Fibroblast of skin of left biceps (primary cell): ENCODE measurements at regions not wholly inside any gene's neighbourhood (a gene's known extent, or its start where the extent isn't known, plus 50 kb on each side); places are given as distances from the start of the nearest gene placed in this dataset.
A peak's percentile ranks its signal among the peaks of the same experiment; 100 is the strongest.

Experiments used
- DNase-seq, 2 experiments: peaks; one replicate each; pipeline ENCODE4 v3.0.0-alpha.2; 2013; ENCODE audit warnings: low read depth in 2 of 2

DNA sequence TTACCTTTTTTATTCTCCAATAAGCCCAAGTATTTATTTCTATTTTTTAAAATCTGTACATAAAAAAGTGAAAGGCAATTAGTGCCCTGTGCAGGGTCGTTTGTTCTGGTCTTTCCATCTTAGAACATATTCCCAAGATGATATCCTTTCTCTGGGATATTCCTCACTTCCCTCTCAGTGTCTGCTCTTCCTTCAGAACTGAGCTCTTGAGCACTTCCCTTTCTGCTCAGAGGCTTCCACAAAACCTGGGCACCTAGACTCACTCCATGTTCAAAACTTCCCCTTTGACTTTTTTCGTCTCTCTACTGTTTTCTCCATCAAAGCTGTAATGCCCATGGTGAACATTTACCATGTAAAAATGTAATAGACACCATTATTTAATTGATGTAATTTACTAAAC, 296.5 kb upstream of the TCF4 start:
- no peak for DNase-seq

- DNase-seq: no peak
Measured at GRCh38 chr18:55880617-55881016, 292.6 kb upstream of the TCF4 start.

- no peak for DNase-seq
Measured at GRCh38 chr18:55879331-55879730, 291.3 kb upstream of the TCF4 start.

- DNase-seq: no peak
Measured at GRCh38 chr18:55878224-55878623, 290.2 kb upstream of the TCF4 start.

GRCh38 chr18:55877321-55877720, 289.3 kb upstream of the TCF4 start:
- no peak for DNase-seq

- DNase-seq: no peak
Measured at GRCh38 chr18:55876254-55876653, 288.3 kb upstream of the TCF4 start.

DNA sequence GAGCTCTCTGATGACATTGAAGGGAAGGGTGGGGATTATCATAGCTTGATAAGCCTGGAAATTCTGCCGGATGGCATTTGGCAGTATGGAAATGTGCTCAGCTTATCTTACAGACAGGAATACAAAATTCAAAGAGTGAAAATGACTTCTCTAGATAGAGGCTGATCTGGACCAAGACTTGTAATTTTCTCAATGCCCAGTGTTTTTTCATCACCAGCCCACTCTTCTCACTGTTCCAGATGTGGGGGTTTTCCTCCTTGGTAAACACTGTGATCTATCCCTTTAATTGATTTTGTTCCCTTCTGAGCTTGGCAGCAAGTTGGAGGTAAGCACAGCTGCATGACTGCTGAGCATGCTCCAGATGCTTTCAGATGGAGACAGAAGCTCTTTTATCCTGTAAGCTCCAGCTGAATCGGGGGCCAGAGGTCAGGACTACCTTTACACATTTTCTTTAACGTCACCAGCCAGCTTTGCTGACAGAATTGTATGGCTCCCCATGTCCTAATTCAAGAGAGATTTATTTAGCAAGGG, 287.4 kb upstream of the TCF4 start:
- no peak for DNase-seq

- DNase-seq: peak in 1 of 2 experiments; percentile 27
Measured at GRCh38 chr18:55869556-55870501, 281.8 kb upstream of the TCF4 start.

- DNase-seq: peak in 1 of 2 experiments; percentile 32
Measured at GRCh38 chr18:55868909-55869308, 280.9 kb upstream of the TCF4 start.

GRCh38 chr18:55866886-55867285, 278.9 kb upstream of the TCF4 start:
- no peak for DNase-seq

DNA sequence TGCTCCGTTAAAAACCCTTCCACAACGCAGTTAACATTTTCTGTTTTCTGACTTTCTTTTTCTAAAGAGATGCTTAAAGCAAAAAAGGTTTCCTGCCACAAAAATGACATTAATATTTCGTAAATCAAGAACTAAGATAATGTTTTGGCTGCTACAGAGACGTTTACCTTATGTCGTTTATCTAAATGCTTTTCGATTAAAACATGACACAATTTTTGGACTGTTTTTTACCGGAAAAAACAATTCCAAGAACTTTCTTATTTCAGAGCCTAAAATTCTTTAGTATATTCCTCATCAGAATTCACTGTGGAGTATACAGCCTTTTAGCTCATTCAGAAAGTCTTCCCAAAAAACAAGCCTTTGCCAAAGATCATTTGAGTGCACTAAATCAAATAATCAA, 278.0 kb upstream of the TCF4 start:
- DNase-seq: no peak

DNA sequence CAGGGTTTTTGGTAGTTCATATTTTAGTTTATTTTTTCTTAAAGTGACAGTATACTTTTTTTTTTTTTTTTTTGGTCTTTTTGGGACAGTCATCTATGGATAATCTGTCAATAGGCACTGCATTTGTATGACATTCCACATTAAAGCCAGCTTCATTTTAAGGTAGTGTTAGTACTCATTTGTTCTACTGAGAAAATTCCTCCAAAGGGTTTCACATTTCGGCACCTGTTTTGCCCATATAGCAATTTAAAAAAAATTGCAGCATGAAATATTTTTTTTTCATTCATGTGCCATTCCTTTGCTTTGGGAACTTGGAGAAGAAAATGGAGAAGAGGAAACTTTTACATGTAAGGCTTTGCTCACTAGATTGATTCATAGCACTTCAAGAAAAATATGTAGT, 276.3 kb upstream of the TCF4 start:
- no peak for DNase-seq

DNA sequence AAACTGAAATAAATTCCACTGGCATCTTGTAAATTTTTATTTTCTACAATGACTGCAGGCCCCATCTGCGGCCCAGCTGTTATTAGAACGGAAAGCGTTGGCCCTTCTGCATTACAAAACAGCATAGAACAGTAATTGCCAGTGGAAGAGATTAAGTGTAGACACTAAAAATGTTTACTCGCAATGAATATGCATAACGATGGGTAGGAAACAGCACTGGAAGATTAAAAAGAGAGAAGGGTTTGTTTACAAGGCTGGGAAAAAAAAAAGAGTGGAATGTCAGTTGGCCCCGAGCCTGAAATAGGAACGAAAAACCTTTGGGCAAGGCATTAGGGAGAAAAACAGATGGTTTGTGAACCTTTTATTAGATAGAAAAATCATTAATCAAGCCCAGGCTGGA, 275.9 kb upstream of the TCF4 start:
- DNase-seq: peak in 1 of 2 experiments; percentile 56

DNA sequence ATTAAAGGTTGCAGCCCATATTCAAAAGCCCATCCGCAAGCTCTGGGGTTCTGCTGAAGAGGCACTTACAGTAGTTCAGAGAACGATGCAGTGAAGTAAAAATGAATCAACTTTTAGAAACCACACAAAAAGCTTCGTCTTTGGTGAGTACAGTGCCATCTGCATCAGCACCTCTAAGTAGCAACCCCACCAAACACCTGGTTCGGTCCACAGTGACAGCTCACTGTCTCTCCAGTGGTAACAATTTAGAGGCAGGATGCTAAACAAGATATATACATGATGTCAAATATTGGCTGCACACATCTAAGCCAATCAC, 275.4 kb upstream of the TCF4 start:
- DNase-seq: no peak

DNA sequence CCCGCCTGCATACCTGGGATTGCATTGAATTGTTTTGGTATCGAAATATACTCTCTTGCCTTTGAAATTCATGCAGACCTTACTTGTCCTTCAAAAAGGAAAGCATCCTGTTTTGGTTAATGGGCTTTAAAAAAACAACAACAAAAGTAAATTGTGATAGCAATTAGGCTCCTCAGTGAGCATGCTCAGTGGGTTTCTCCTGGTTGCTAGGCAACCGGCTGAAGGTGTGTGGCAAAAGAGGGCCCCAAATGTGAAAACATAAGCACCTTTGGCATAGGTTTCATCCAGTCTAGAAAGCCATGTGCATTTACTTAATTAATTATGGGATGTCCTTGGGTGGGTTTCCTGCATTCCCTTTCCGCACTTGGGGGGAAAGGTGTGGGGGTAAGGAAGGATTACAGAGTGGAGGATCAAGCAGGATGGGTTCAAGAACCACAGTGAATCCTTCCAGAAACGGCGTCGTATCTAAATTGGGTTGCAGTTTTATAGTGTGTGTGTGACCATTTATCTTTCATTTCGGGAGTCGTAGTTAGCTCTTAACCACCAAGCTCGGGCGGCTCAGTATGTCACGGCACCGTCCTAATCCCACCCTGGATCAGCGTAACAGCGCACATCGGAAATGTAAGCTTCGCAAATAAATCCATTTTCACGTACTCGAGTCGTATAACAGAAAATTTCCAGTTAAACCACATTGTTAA, 274.9 kb upstream of the TCF4 start:
- no peak for DNase-seq

GRCh38 chr18:55861266-55861665, 273.3 kb upstream of the TCF4 start:
- DNase-seq: peak in 1 of 2 experiments; percentile 36

DNA sequence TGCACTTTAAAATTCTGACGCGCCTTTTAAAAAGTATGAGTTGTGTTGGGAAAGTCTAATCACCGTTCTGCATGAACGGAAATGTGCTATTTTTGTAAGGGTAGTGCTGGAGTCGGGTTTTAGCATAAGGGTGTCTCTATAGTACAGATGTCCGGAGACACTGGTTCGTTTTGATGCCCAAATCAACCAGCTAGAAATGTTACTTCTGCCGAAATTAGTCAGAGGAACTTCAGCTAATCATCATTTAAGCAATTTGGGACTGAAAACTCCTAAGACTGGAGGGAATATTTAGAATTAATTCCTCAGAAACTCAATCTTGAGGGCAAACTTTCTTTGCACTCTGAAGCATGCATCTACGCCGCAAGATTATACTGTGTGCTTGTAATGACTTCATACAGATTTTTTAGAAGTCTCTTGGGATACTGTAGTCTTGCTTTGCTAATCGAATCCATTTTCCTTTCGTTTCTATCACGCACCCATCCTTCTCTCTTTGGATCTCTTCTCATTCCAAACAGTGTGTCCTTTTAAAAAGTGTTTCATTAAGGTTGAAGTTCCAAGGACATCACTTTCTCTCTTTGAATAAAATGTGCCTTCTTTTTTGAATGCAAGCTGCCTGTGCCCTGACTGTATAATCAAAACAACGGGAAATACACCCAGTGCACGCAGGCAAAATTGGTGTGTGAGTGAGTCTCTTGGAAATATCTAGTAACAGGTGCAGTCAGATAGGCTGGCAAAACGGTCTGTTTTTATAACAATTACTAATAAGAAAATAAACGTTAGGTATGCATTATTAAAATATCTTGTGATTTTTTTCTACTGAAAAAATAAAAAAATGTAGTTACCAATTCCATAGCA, 270.9 kb upstream of the TCF4 start:
- DNase-seq: peak in 1 of 2 experiments; percentile 51

GRCh38 chr18:55857956-55858355, 270.0 kb upstream of the TCF4 start:
- no peak for DNase-seq

GRCh38 chr18:55857409-55857808, 269.4 kb upstream of the TCF4 start:
- DNase-seq: no peak

- DNase-seq: peak in 1 of 2 experiments; percentile 28
Measured at GRCh38 chr18:55856679-55857078, 268.7 kb upstream of the TCF4 start.

GRCh38 chr18:55856229-55856628, 268.2 kb upstream of the TCF4 start:
- peak; percentile 79 to 82 for DNase-seq

- DNase-seq: no peak
Measured at GRCh38 chr18:55853268-55853667, 265.3 kb upstream of the TCF4 start.
